ENCODE measurements at regions not wholly inside any gene's neighbourhood (a gene's known extent, or its start where the extent isn't known, plus 50 kb on each side); places are given as distances from the start of the nearest gene placed in this dataset.

- TF ChIP-seq ESRRA (IDR thresholded peaks at IDR 0.05; ENCODE audit: low read length) = no peak
- no peak for TF ChIP-seq RELA (IDR thresholded peaks at IDR 0.05; ENCODE audit: borderline replicate concordance, partially characterized antibody)
- no peak for TF ChIP-seq SUPT20H (IDR thresholded peaks at IDR 0.05; ENCODE audit: borderline replicate concordance, control insufficient read depth, low read depth, low read length)
Observed at GRCh38 chr14:22164616-22165015, 424.4 kb downstream of the DAD1 start.
